ENCODE measurements at regions not wholly inside any gene's neighbourhood (a gene's known extent, or its start where the extent isn't known, plus 50 kb on each side); places are given as distances from the start of the nearest gene placed in this dataset.

GRCh38 chr2:16320716-16321115 lies 344.9 kb downstream of the CYRIA start:
- Histone ChIP-seq H3K27ac (ENCODE audit: insufficient read length, low read depth, low read length) (no peak overlapping the region), H3K9me3 (ENCODE audit: control insufficient read depth, low read depth, low read length) (no peaks in the 10 kb centered on the region), H4K91ac (ENCODE audit: insufficient read length, low read depth, low read length) (no peak overlapping the region), H3K9ac (ENCODE audit: extremely low read depth, insufficient read length, low read length) (no peak overlapping the region), H3K23ac (ENCODE audit: insufficient read length, low read depth, low read length) (no peak overlapping the region), H3K4me1 (ENCODE audit: insufficient read depth, low read length) (no peaks in the 10 kb centered on the region), H2BK120ac (ENCODE audit: low read depth, low read length, poor library complexity, severe bottlenecking) (no peak overlapping the region), H2AK5ac (ENCODE audit: insufficient read length, low read length) (no peak overlapping the region), H3K4me2 (ENCODE audit: insufficient read depth, insufficient read length, low read length) (no peak overlapping the region), H4K8ac (replicated peaks; ENCODE audit: insufficient read length, low read depth, low read length) (no peak overlapping the region), H2BK20ac (ENCODE audit: low read depth, low read length, poor library complexity, severe bottlenecking) (no peak overlapping the region), H3K56ac (ENCODE audit: insufficient read length, low read depth, low read length) (no peak overlapping the region), H2BK15ac (ENCODE audit: low read depth, low read length) (no peak overlapping the region), H3K79me1 (ENCODE audit: insufficient read depth, low read depth, low read length, poor library complexity, severe bottlenecking) (no peaks in the 10 kb centered on the region), H2BK5ac (ENCODE audit: insufficient read length, low read length) (no peak overlapping the region), H3K4ac (ENCODE audit: low read depth, low read length) (no peak overlapping the region), H2AFZ (ENCODE audit: low read length) (no peak overlapping the region), H4K20me1 (ENCODE audit: control insufficient read depth, insufficient read depth, insufficient read length) (no peaks in the 10 kb centered on the region), H3K27me3 (ENCODE audit: insufficient read depth, low read length) (no peaks in the 10 kb centered on the region), H3T11ph (ENCODE audit: low read length) (no peak overlapping the region), H2BK12ac (ENCODE audit: insufficient read length, low read depth, low read length) (no peak overlapping the region), H3K23me2 (ENCODE audit: insufficient read length, low read depth, low read length, poor library complexity, severe bottlenecking) (no peaks in the 10 kb centered on the region), H3K14ac (ENCODE audit: insufficient read depth, low read length) (no peak overlapping the region), H4K5ac (ENCODE audit: insufficient read length, low read depth, low read length) (no peak overlapping the region), H3K18ac (ENCODE audit: insufficient read length, low read depth, low read length) (no peak overlapping the region), H3K79me2 (ENCODE audit: insufficient read depth, low read length) (no peaks in the 10 kb centered on the region)
- no peak for TF ChIP-seq CTCF (conservative IDR thresholded peaks at IDR 0.05)
- Mint-ChIP-seq H3K27me3 (ENCODE audit: low read depth) (peaks cover 3% of the 10 kb centered on the region), H3K27ac (no peak overlapping the region), H3K4me1 (peaks cover 20 to 21% of the 10 kb centered on the region in 2 experiments), H3K36me3 (ENCODE audit: insufficient read depth in 1 of 3, low read depth in 3 of 3) (no peaks in the 10 kb centered on the region), H3K9me3 (no peaks in the 10 kb centered on the region), H3K4me3 (no peak overlapping the region)
- no peak for DNase-seq
- WGBS (ENCODE audit: extremely low coverage, insufficient read length, low lambda C conversion rate): no CpG with 5 or more reads among the region's 11 CpGs

Measured in H9 (cell line).